Renal cortical epithelial cell (primary cell): ENCODE measurements at regions not wholly inside any gene's neighbourhood (a gene's known extent, or its start where the extent isn't known, plus 50 kb on each side); places are given as distances from the start of the nearest gene placed in this dataset.

ENCODE experiments used
- DNase-seq: peaks from one replicate; pipeline ENCODE4 v3.0.0-alpha.2; 2011; ENCODE audit warnings: low read depth

GRCh38 chr1:218765753-218766152, 407.9 kb upstream of the LYPLAL1 start:
- DNase-seq = no peak

- DNase-seq = no peak
Measured at GRCh38 chr1:218771931-218772330, 401.7 kb upstream of the LYPLAL1 start.

- DNase-seq = peak; percentile 18
Measured at GRCh38 chr1:218772575-218772974, 401.1 kb upstream of the LYPLAL1 start.

GRCh38 chr1:218775501-218776021, 398.1 kb upstream of the LYPLAL1 start:
- no peak for DNase-seq

- no peak for DNase-seq
Measured at GRCh38 chr1:218778257-218779126, 395.2 kb upstream of the LYPLAL1 start.

- peak; percentile 98 for DNase-seq
Measured at GRCh38 chr1:218779341-218780100, 394.2 kb upstream of the LYPLAL1 start.

GRCh38 chr1:218783131-218783530, 390.5 kb upstream of the LYPLAL1 start:
- no peak for DNase-seq

- no peak for DNase-seq
Measured at GRCh38 chr1:218783916-218784315, 389.8 kb upstream of the LYPLAL1 start.

- DNase-seq = no peak
Measured at GRCh38 chr1:218785928-218786327, 387.8 kb upstream of the LYPLAL1 start.

GRCh38 chr1:218787826-218788225, 385.9 kb upstream of the LYPLAL1 start:
- DNase-seq = no peak

- DNase-seq = no peak
Measured at GRCh38 chr1:218796773-218797172, 376.9 kb upstream of the LYPLAL1 start.

GRCh38 chr1:218802799-218803198, 370.9 kb upstream of the LYPLAL1 start:
- DNase-seq = no peak

GRCh38 chr1:218803351-218803997, 370.2 kb upstream of the LYPLAL1 start:
- DNase-seq = no peak

- DNase-seq = no peak
Measured at GRCh38 chr1:218804014-218804785, 369.5 kb upstream of the LYPLAL1 start.

- no peak for DNase-seq
Measured at GRCh38 chr1:218809061-218809460, 364.6 kb upstream of the LYPLAL1 start.

GRCh38 chr1:218809625-218810024, 364.1 kb upstream of the LYPLAL1 start:
- peak; percentile 71 for DNase-seq

GRCh38 chr1:218810306-218810705, 363.4 kb upstream of the LYPLAL1 start:
- DNase-seq = no peak

- no peak for DNase-seq
Measured at GRCh38 chr1:218811497-218811896, 362.2 kb upstream of the LYPLAL1 start.

- no peak for DNase-seq
Measured at GRCh38 chr1:218812360-218812759, 361.3 kb upstream of the LYPLAL1 start.

GRCh38 chr1:218813237-218813636, 360.4 kb upstream of the LYPLAL1 start:
- DNase-seq = peak; percentile 79

- peak; percentile 50 for DNase-seq
Measured at GRCh38 chr1:218815076-218815475, 358.6 kb upstream of the LYPLAL1 start.
